Astrocyte (in vitro differentiated cells and primary cell): ENCODE measurements at regions not wholly inside any gene's neighbourhood (a gene's known extent, or its start where the extent isn't known, plus 50 kb on each side); places are given as distances from the start of the nearest gene placed in this dataset.

ENCODE experiments used
- DNase-seq: peaks from one replicate; pipeline ENCODE4 v3.0.0-alpha.2; 2010; ENCODE audit warnings: low read depth
- FAIRE-seq: peaks from 2 replicates; lab custom pipeline; 2011; peaks lifted over from hg19 to GRCh38; lab: Jason Lieb, UNC
- H2AFZ ChIP-seq: 2 replicates; pipeline ENCODE4 v1.6.0; 2012; ENCODE audit warnings: low read depth, low read length, inconsistent platforms
- H3K27ac ChIP-seq: 2 replicates; pipeline ENCODE4 v1.5.1; 2011; ENCODE audit warnings: low read depth, low read length, inconsistent platforms
- H3K27me3 ChIP-seq: 2 replicates; pipeline ENCODE4 v1.6.0; 2011; ENCODE audit warnings: low read length, inconsistent platforms; ENCODE audit not compliant: insufficient read depth
- H3K36me3 ChIP-seq: 2 replicates; pipeline ENCODE4 v1.5.1; 2011; ENCODE audit warnings: low read length, inconsistent platforms; ENCODE audit not compliant: insufficient read depth
- H3K4me1 ChIP-seq: 2 replicates; pipeline ENCODE4 v1.5.1; 2011; ENCODE audit warnings: low read length, inconsistent platforms; ENCODE audit not compliant: insufficient read depth
- H3K4me2 ChIP-seq: 2 replicates; pipeline ENCODE4 v1.6.0; 2012; ENCODE audit warnings: low read length, inconsistent platforms
- H3K4me3 ChIP-seq: 2 replicates; pipeline ENCODE4 v1.5.1; 2011; ENCODE audit warnings: low read depth, mild to moderate bottlenecking, low read length, inconsistent platforms; ENCODE audit not compliant: insufficient read depth
- H3K79me2 ChIP-seq: 2 replicates; pipeline ENCODE4 v1.6.0; 2012; ENCODE audit warnings: mild to moderate bottlenecking, low read length, inconsistent platforms; ENCODE audit not compliant: insufficient read depth
- H3K9ac ChIP-seq: 2 replicates; pipeline ENCODE4 v1.6.0; 2012; ENCODE audit warnings: mild to moderate bottlenecking, low read length, inconsistent platforms
- H3K9me3 ChIP-seq: 2 replicates; pipeline ENCODE4 v1.5.1; 2012; ENCODE audit warnings: low read depth, mild to moderate bottlenecking, low read length, inconsistent platforms; ENCODE audit not compliant: insufficient read depth
- H4K20me1 ChIP-seq: 2 replicates; pipeline ENCODE4 v1.6.0; 2012; ENCODE audit warnings: low read length, inconsistent platforms; ENCODE audit not compliant: insufficient read depth
- H3K27ac Mint-ChIP-seq: one replicate; pipeline ENCODE4 v1.8.0; 2021; ENCODE audit warnings: mild to moderate bottlenecking, mixed read lengths; ENCODE audit not compliant: unreplicated experiment
- H3K27me3 Mint-ChIP-seq: one replicate; pipeline ENCODE4 v1.8.0; 2021; ENCODE audit warnings: low read depth, mixed read lengths; ENCODE audit not compliant: unreplicated experiment
- H3K36me3 Mint-ChIP-seq: one replicate; pipeline ENCODE4 v1.8.0; 2021; ENCODE audit warnings: low read depth, mixed read lengths; ENCODE audit not compliant: unreplicated experiment
- H3K4me1 Mint-ChIP-seq: one replicate; pipeline ENCODE4 v1.8.0; 2021; ENCODE audit warnings: low read depth, mixed read lengths; ENCODE audit not compliant: unreplicated experiment
- H3K4me3 Mint-ChIP-seq: one replicate; pipeline ENCODE4 v1.8.0; 2021; ENCODE audit warnings: mild to moderate bottlenecking, moderate library complexity, mixed read lengths; ENCODE audit not compliant: unreplicated experiment
- H3K9me3 Mint-ChIP-seq: one replicate; pipeline ENCODE4 v1.8.0; 2021; ENCODE audit warnings: mild to moderate bottlenecking, mixed read lengths; ENCODE audit not compliant: unreplicated experiment
- EZH2 ChIP-seq: IDR thresholded peaks from 2 replicates; pipeline ENCODE4 v1.6.1; 2012; ENCODE audit warnings: mild to moderate bottlenecking, low read length, inconsistent platforms; ENCODE audit not compliant: insufficient read depth
- TF ChIP-seq, protein P1 (sequence below): IDR thresholded peaks from 2 replicates; pipeline ENCODE4 v1.5.1; 2011; ENCODE audit warnings: low read depth, mild to moderate bottlenecking, inconsistent platforms, low read length, moderate library complexity; ENCODE audit not compliant: insufficient read depth

DNA sequence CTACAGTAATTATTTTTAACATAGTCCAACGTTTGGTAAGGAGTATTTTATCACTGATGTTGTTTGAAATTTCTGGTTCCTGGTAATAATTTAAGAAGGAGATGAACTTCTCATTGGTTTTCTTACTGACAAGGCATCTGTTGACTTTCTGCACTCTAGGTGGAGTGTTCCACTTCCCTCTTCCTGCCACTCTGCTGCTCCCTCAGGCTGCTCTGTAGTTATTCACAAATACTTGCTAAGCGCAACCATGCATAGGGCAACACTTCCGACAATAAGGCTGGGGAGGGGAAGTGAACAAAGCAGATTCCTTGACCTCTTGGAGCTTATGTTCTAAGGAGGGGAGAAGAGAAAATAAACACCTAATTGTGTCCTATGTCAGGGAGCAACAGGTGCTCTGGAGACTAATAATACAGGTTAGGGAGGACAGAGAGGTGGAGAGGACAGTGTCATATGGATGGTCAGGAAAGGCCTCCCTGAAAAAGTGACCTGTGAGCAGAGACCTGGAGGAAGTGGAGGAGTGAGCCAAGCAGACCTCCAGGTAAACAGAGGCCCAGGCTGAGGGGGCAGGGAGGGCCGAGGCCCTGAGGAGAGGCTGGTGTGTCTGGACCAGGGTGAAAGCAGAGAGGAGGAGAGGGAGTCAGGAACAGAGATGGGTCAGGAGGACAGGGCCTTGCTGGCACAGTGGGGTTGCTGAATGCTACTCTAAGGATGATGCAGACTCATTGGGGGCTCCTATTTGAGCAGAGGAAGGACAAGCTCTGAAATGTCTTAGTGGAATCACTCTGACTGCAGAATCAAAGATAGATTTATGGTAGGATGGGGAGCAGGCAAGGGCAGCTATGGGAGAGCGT, 134.8 kb upstream of the SLC24A3 start:
- Histone ChIP-seq H3K79me2 (no peaks in the 10 kb centered on the region), H3K4me1 (no peaks in the 10 kb centered on the region), H3K27me3 (no peaks in the 10 kb centered on the region), H3K4me3 (no peak overlapping the region), H3K36me3 (no peaks in the 10 kb centered on the region), H3K27ac (no peak overlapping the region), H3K9me3 (peaks cover 2% of the 10 kb centered on the region), H2AFZ (no peak overlapping the region), H4K20me1 (no peaks in the 10 kb centered on the region), H3K4me2 (no peak overlapping the region), H3K9ac (no peak overlapping the region)
- Mint-ChIP-seq H3K27me3 (peaks cover 13% of the 10 kb centered on the region), H3K27ac (no peak overlapping the region), H3K36me3 (peaks cover 2% of the 10 kb centered on the region), H3K9me3 (peaks cover 4% of the 10 kb centered on the region), H3K4me1 (no peaks in the 10 kb centered on the region), H3K4me3 (no peak overlapping the region)
- DNase-seq, result no peak
- TF ChIP-seq, protein P1, sequence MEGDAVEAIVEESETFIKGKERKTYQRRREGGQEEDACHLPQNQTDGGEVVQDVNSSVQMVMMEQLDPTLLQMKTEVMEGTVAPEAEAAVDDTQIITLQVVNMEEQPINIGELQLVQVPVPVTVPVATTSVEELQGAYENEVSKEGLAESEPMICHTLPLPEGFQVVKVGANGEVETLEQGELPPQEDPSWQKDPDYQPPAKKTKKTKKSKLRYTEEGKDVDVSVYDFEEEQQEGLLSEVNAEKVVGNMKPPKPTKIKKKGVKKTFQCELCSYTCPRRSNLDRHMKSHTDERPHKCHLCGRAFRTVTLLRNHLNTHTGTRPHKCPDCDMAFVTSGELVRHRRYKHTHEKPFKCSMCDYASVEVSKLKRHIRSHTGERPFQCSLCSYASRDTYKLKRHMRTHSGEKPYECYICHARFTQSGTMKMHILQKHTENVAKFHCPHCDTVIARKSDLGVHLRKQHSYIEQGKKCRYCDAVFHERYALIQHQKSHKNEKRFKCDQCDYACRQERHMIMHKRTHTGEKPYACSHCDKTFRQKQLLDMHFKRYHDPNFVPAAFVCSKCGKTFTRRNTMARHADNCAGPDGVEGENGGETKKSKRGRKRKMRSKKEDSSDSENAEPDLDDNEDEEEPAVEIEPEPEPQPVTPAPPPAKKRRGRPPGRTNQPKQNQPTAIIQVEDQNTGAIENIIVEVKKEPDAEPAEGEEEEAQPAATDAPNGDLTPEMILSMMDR, result no peak
- no peak for TF ChIP-seq EZH2
- FAIRE-seq, result no peak

DNA sequence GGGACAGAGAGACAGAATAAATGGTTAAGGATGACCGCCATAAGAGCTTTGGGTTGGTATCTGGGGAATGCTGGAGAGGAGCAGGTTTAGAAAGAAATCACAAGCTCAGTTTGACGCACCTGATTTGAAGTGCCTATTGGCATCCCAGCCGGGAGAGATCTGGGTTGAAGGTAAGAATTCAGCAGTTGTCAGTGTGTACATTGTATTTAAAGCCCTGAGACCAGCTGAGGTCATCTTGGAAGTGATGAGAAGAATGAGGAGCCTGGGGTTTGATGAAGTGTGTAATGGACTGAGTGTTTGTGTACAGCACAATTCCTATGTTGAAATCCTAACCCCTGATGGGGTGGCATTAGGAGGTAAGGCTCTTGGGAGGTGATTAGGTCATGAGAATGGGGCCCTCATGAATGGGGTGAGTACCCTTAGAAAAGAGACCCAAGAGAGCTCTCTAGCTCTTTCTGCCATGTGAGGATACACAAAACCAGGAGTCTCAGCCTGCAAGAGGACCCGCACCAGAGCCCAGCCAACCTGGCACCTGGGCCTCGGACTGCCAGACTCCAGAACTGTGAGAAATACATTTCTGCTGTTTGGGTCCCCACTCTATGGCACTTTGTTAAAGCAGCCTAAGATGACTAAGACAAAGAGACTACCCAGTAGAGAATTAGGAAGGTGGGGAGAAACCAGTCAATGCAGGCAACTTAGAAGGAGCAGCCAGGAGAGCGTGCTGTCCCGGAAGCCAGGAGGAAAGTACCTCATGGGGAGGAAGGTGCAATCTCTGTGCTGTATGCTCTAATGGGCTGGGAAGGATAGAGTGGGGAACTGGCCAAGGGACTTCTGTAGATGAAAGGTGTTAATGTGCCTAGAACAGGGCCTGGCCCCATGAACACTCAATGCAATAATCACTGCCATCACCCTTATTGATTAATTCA, 133.7 kb upstream of the SLC24A3 start:
- Histone ChIP-seq H3K27ac (no peak overlapping the region), H3K4me1 (no peaks in the 10 kb centered on the region), H3K4me2 (no peak overlapping the region), H3K9ac (no peak overlapping the region), H3K79me2 (no peaks in the 10 kb centered on the region), H3K36me3 (no peaks in the 10 kb centered on the region), H3K27me3 (no peaks in the 10 kb centered on the region), H3K4me3 (no peak overlapping the region), H3K9me3 (peaks cover 2% of the 10 kb centered on the region), H4K20me1 (no peaks in the 10 kb centered on the region), H2AFZ (no peak overlapping the region)
- no peak for TF ChIP-seq EZH2
- TF ChIP-seq, protein P1, result no peak
- FAIRE-seq, result no peak
- no peak for DNase-seq
- Mint-ChIP-seq H3K4me3 (no peak overlapping the region), H3K4me1 (no peaks in the 10 kb centered on the region), H3K27me3 (peaks cover 15% of the 10 kb centered on the region), H3K36me3 (peaks cover 2% of the 10 kb centered on the region), H3K9me3 (peaks cover 4% of the 10 kb centered on the region), H3K27ac (no peak overlapping the region)
